GM12875 (cell line): ENCODE measurements at regions not wholly inside any gene's neighbourhood (a gene's known extent, or its start where the extent isn't known, plus 50 kb on each side); places are given as distances from the start of the nearest gene placed in this dataset.

Experiments
- H3K4me3 ChIP-seq: one replicate; pipeline ENCODE4 v1.5.1; 2011; ENCODE audit warnings: low read depth, low read length, control low read depth
- CTCF ChIP-seq: IDR thresholded peaks from 2 replicates; pipeline ENCODE4 v1.5.1; 2011; ENCODE audit warnings: low read depth, mild to moderate bottlenecking, control low read depth, inconsistent platforms, low read length, moderate library complexity, borderline replicate concordance; ENCODE audit not compliant: insufficient read depth

GRCh38 chr1:113269168-113269963 is 120.9 kb upstream of the MAGI3 start:
- H3K4me3 ChIP-seq, result no peak overlapping the region
- no peak for TF ChIP-seq CTCF

DNA sequence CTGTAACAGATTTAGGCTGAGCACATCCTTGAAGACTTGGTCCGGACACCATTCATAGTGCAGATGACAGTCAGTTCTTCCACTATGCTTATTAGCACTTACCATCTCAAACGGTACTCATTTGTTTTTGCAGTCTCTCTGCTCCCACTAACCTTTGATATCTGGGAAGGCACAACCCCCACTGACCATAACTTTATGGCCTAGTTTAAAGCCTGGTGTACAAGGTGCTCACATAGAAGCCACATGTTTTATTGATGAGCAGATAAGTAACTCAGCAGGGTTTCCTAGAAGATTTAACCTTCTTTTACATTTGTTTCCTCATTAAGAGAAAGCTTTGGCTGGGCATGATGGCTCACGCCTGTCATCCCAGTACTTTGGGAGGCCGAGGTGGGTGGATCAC is 119.3 kb upstream of the MAGI3 start:
- no peak for TF ChIP-seq CTCF
- no peak overlapping the region for H3K4me3 ChIP-seq

DNA sequence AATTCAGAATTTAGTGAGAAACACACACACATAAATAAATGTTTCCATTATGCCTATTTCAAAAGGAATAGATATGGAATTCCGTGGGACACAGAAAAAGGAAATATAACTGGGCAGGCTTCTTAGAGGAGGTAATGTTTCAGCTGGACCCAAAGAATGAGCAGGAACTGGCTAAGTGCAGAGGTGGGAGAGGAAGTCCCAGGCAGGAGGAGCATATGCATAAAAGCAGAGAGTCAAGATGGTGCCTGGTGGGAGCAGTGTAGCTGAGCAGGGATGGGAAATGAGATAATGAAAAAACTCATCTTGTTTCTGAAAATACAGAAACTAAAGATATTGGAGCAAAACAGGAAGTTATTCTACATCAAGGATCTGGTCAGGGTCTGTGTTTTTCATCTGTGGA is 115.2 kb upstream of the MAGI3 start:
- no peak overlapping the region for H3K4me3 ChIP-seq
- TF ChIP-seq CTCF, result no peak

- no peak overlapping the region for H3K4me3 ChIP-seq
- no peak for TF ChIP-seq CTCF
These were observed 114.6 kb upstream of the MAGI3 start for GRCh38 chr1:113275691-113276090.

DNA sequence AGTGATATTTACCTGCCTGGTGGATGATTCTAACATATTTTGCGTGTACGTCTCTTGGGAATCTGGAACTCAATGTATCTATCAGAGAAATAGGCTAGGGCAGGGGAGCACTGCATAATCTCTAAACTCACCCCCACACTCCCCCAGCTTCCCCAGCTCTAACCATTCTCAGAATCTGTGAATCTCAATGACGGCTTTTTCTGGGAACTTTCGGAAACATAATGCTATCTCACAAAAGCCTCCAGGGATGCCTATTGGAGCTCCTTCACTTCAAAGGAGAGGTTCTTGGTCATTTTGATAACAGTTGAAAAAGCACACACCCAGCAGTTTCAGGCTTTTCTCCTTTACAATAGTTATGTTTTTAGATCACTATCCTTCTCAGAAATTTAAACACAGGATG is 113.8 kb upstream of the MAGI3 start:
- H3K4me3 ChIP-seq, result no peak overlapping the region
- no peak for TF ChIP-seq CTCF

DNA sequence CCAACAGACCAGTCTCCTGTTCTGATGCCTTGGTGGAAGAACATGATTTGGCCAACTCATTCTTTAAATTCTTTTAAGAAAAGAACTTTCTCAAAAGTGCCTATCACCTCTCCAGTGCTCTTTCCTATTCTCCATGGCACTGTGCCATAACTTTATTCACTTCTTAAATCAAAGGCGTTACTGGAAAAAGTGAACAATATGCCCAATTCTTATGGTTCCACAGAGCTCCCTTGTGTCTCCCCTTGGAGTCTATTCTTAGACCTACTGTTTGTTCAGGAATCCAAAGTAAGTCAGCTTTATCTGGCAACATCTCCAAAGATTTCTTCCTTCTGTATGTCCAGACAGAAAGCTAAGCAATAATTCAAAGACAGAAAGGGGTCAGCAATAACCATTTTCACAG is 111.9 kb upstream of the MAGI3 start:
- TF ChIP-seq CTCF, result no peak
- no peak overlapping the region for H3K4me3 ChIP-seq

DNA sequence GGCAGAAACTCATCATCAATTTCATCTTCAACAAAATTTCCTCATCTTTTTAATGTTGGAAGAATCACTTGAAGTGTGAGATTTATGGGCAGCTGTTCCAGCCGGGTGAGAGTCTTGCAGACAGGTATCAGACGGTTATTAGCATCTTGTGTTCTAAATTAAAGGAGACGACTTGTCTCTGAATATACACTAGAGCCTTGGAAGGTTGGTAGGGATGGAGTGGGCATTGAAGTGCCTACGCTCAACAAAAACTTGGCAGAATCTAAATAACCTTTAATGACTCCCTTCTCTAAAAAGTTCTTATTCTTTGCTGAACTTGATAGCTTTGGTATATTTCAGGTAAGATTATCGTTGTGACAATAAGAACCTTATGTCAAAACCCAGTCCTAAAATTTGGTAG is 111.5 kb upstream of the MAGI3 start:
- no peak overlapping the region for H3K4me3 ChIP-seq
- TF ChIP-seq CTCF, result no peak
